ENCODE measurements at regions not wholly inside any gene's neighbourhood (a gene's known extent, or its start where the extent isn't known, plus 50 kb on each side); places are given as distances from the start of the nearest gene placed in this dataset.
"Not testable (repeated sequence)": the region's sequence is repeated elsewhere in the genome, so short reads cannot be mapped to it uniquely, and the experiment has no call there.

GRCh38 chr7:81231301-81231838 is 312.5 kb upstream of the SEMA3C start:
- H3K4me3 ChIP-seq (ENCODE audit: low read depth, low read length): no peak overlapping the region
- in situ Hi-C loops (cut with HindIII; ENCODE audit: low sequenced_read_pairs): no loop called here
- DNase-seq (ENCODE audit: low read depth): no peak
- TF ChIP-seq CTCF (IDR thresholded peaks at IDR 0.05; ENCODE audit: low read depth, low read length, missing control alignments): no peak

GRCh38 chr7:81226234-81226633 is 307.4 kb upstream of the SEMA3C start:
- in situ Hi-C loops (cut with HindIII; ENCODE audit: low sequenced_read_pairs): no loop called here
- TF ChIP-seq CTCF (IDR thresholded peaks at IDR 0.05; ENCODE audit: low read depth, low read length, missing control alignments): no peak
- no peak overlapping the region for H3K4me3 ChIP-seq (ENCODE audit: low read depth, low read length)

GRCh38 chr7:81222692-81223091 is 303.8 kb upstream of the SEMA3C start:
- in situ Hi-C loops (cut with HindIII; ENCODE audit: low sequenced_read_pairs); DNase-seq (ENCODE audit: low read depth): not testable (repeated sequence)

More at GRCh38 chr7:81226234-81226633, 307.4 kb upstream of the SEMA3C start:
- no peak for DNase-seq (ENCODE audit: low read depth)

GRCh38 chr7:81221527-81222217 is 302.8 kb upstream of the SEMA3C start:
- no peak overlapping the region for H3K4me3 ChIP-seq (ENCODE audit: low read depth, low read length)
- TF ChIP-seq CTCF (IDR thresholded peaks at IDR 0.05; ENCODE audit: low read depth, low read length, missing control alignments): no peak
- in situ Hi-C loops (cut with HindIII; ENCODE audit: low sequenced_read_pairs): no loop called here
- DNase-seq (ENCODE audit: low read depth): no peak

More at GRCh38 chr7:81222692-81223091, 303.8 kb upstream of the SEMA3C start:
- not testable (repeated sequence) for H3K4me3 ChIP-seq (ENCODE audit: low read depth, low read length)

GRCh38 chr7:81218480-81219106 is 299.7 kb upstream of the SEMA3C start:
- in situ Hi-C loops (cut with HindIII; ENCODE audit: low sequenced_read_pairs): no loop called here
- TF ChIP-seq CTCF (IDR thresholded peaks at IDR 0.05; ENCODE audit: low read depth, low read length, missing control alignments): no peak
- no peak for DNase-seq (ENCODE audit: low read depth)
- H3K4me3 ChIP-seq (ENCODE audit: low read depth, low read length): no peak overlapping the region

- DNase-seq (ENCODE audit: low read depth): no peak
- no peak for TF ChIP-seq CTCF (IDR thresholded peaks at IDR 0.05; ENCODE audit: low read depth, low read length, missing control alignments)
- no peak overlapping the region for H3K4me3 ChIP-seq (ENCODE audit: low read depth, low read length)
- in situ Hi-C loops (cut with HindIII; ENCODE audit: low sequenced_read_pairs): no loop called here
Measured at GRCh38 chr7:81213394-81213793, 294.5 kb upstream of the SEMA3C start.

GRCh38 chr7:81211934-81212320 is 293.1 kb upstream of the SEMA3C start:
- in situ Hi-C loops (cut with HindIII; ENCODE audit: low sequenced_read_pairs): no loop called here
- no peak overlapping the region for H3K4me3 ChIP-seq (ENCODE audit: low read depth, low read length)
- no peak for DNase-seq (ENCODE audit: low read depth)
- TF ChIP-seq CTCF (IDR thresholded peaks at IDR 0.05; ENCODE audit: low read depth, low read length, missing control alignments): no peak

Data from astrocyte of the cerebellum (primary cell).